ENCODE measurements at regions not wholly inside any gene's neighbourhood (a gene's known extent, or its start where the extent isn't known, plus 50 kb on each side); places are given as distances from the start of the nearest gene placed in this dataset.

DNA sequence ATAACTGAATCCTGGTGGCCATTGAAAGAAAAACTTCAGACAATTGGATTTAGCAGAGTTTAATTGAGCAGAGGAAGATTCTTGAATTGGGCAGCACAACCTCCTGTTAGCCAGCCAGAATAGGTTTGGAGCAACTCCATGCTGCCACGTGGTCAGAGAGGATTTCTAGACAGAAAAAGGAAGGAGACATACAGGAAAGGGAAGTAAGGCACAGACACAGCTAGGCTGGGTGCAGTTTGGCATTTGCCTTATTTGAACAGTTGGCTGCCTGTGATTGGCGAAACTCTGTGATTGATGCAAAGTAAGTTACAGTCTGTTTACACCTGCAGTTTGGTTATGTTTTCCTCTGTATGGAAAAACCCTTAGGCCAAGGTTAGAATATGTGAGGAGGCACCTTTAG lies 85.8 kb upstream of the SPATA13 start:
- Histone ChIP-seq H3K27ac (ENCODE audit: low read length) (no peak overlapping the region), H3K4me1 (ENCODE audit: control insufficient read depth in 1 of 2, insufficient read depth in 2 of 2, low read length in 2 of 2) (peaks cover 0 to 12% of the 10 kb centered on the region in 2 donors)

GRCh38 chr13:24075137-24075975 lies 85.2 kb upstream of the SPATA13 start:
- Histone ChIP-seq H3K9me3 (ENCODE audit: control insufficient read depth in 1 of 2, low read length in 2 of 2) (no peaks in the 10 kb centered on the region), H3K4me3 (ENCODE audit: low read depth in 1 of 2, low read length in 2 of 2) (peak overlapping the region in 1 of 2 donors; percentile 17), H3K36me3 (ENCODE audit: control insufficient read depth in 1 of 2, insufficient read depth in 2 of 2, low read length in 2 of 2) (no peaks in the 10 kb centered on the region), H3K27me3 (ENCODE audit: low read depth, low read length) (no peaks in the 10 kb centered on the region), H3K27ac (ENCODE audit: low read length) (peak overlapping the region; percentile 58), H3K4me1 (ENCODE audit: control insufficient read depth in 1 of 2, insufficient read depth in 2 of 2, low read length in 2 of 2) (peaks cover 0 to 12% of the 10 kb centered on the region in 2 donors)

More for the DNA sequence above, 85.8 kb upstream of the SPATA13 start:
- Histone ChIP-seq H3K4me3 (ENCODE audit: low read depth in 1 of 2, low read length in 2 of 2) (no peak overlapping the region), H3K36me3 (ENCODE audit: control insufficient read depth in 1 of 2, insufficient read depth in 2 of 2, low read length in 2 of 2) (no peaks in the 10 kb centered on the region), H3K9me3 (ENCODE audit: control insufficient read depth in 1 of 2, low read length in 2 of 2) (no peaks in the 10 kb centered on the region), H3K27me3 (ENCODE audit: low read depth, low read length) (no peaks in the 10 kb centered on the region)

DNA sequence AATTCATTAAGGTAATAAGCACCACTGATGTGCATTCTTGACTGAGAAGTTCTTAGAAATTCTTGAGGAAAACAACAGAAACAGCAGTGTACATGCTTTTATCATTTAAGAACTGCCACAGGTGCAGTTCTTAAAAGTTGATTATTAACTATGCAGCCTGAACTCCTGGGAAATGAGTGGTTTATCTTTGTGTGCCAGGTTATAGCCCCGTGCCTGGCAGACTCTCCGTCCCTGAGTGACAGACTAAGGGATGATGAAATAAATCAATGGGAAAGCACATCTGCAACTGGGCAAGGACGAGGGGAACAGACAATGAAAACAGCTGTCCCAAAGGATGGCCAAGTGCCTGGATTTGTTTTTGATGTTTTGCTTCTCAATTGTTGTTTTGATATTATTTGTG lies 84.4 kb upstream of the SPATA13 start:
- H3K27me3 ChIP-seq (ENCODE audit: low read depth, low read length) = no peaks in the 10 kb centered on the region
- H3K27ac ChIP-seq (ENCODE audit: low read length) = peak overlapping the region; percentile 58
- peak overlapping the region in 1 of 2 donors; percentile 17 for H3K4me3 ChIP-seq (ENCODE audit: low read depth in 1 of 2, low read length in 2 of 2)
- H3K9me3 ChIP-seq (ENCODE audit: control insufficient read depth in 1 of 2, low read length in 2 of 2) = no peaks in the 10 kb centered on the region
- peaks cover 0 to 12% of the 10 kb centered on the region in 2 donors for H3K4me1 ChIP-seq (ENCODE audit: control insufficient read depth in 1 of 2, insufficient read depth in 2 of 2, low read length in 2 of 2)
- no peaks in the 10 kb centered on the region for H3K36me3 ChIP-seq (ENCODE audit: control insufficient read depth in 1 of 2, insufficient read depth in 2 of 2, low read length in 2 of 2)

GRCh38 chr13:24076636-24077035 lies 83.9 kb upstream of the SPATA13 start:
- Histone ChIP-seq H3K36me3 (ENCODE audit: control insufficient read depth in 1 of 2, insufficient read depth in 2 of 2, low read length in 2 of 2) (no peaks in the 10 kb centered on the region), H3K27me3 (ENCODE audit: low read depth, low read length) (no peaks in the 10 kb centered on the region), H3K4me3 (ENCODE audit: low read depth in 1 of 2, low read length in 2 of 2) (peak overlapping the region in 1 of 2 donors; percentile 17), H3K4me1 (ENCODE audit: control insufficient read depth in 1 of 2, insufficient read depth in 2 of 2, low read length in 2 of 2) (peaks cover 0 to 12% of the 10 kb centered on the region in 2 donors), H3K27ac (ENCODE audit: low read length) (no peak overlapping the region), H3K9me3 (ENCODE audit: control insufficient read depth in 1 of 2, low read length in 2 of 2) (no peaks in the 10 kb centered on the region)

DNA sequence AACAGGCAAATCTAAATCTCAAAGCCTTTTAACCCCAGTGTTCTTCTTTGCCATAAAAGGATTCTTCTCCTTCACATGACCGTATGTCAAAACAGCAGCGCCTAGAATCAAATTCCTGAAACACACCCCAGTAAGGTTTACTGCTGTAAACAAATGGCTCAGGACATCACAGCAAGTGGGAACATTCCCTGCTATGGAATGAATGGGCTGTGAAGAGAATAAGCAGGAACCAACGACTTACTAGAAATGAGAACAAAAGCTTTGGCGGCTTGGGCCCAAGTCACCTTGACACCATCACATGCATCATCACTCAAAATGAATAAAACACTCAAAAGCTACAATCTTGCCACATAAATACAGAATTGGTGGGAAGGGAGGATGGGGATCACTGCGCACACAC lies 80.4 kb upstream of the SPATA13 start:
- Histone ChIP-seq H3K4me1 (ENCODE audit: control insufficient read depth in 1 of 2, insufficient read depth in 2 of 2, low read length in 2 of 2) (peaks cover 0 to 7% of the 10 kb centered on the region in 2 donors), H3K9me3 (ENCODE audit: control insufficient read depth in 1 of 2, low read length in 2 of 2) (no peaks in the 10 kb centered on the region), H3K36me3 (ENCODE audit: control insufficient read depth in 1 of 2, insufficient read depth in 2 of 2, low read length in 2 of 2) (no peaks in the 10 kb centered on the region), H3K4me3 (ENCODE audit: low read depth in 1 of 2, low read length in 2 of 2) (no peak overlapping the region), H3K27me3 (ENCODE audit: low read depth, low read length) (no peaks in the 10 kb centered on the region), H3K27ac (ENCODE audit: low read length) (no peak overlapping the region)

DNA sequence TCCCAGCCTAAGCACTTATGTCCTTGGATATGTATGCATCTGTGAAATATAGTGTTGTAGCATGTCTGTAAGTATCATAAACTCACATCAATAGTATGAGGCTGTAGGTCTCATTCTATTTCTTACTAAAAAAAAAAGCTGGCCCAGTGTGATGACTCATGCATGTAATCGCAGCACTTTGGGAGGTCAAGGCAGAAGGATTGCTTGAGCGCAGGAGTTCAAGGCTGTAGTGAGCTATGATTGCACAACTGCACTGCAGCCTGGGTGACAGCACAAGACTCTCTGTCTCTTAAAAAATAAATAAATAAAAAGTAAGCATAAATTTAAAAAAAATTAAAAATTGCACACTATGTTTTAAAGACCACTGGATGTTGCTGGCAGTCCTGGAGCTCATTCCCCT lies 79.1 kb upstream of the SPATA13 start:
- Histone ChIP-seq H3K4me1 (ENCODE audit: control insufficient read depth in 1 of 2, insufficient read depth in 2 of 2, low read length in 2 of 2) (no peaks in the 10 kb centered on the region), H3K9me3 (ENCODE audit: control insufficient read depth in 1 of 2, low read length in 2 of 2) (no peaks in the 10 kb centered on the region), H3K27me3 (ENCODE audit: low read depth, low read length) (no peaks in the 10 kb centered on the region), H3K27ac (ENCODE audit: low read length) (no peak overlapping the region), H3K36me3 (ENCODE audit: control insufficient read depth in 1 of 2, insufficient read depth in 2 of 2, low read length in 2 of 2) (no peaks in the 10 kb centered on the region), H3K4me3 (ENCODE audit: low read depth in 1 of 2, low read length in 2 of 2) (no peak overlapping the region)

DNA sequence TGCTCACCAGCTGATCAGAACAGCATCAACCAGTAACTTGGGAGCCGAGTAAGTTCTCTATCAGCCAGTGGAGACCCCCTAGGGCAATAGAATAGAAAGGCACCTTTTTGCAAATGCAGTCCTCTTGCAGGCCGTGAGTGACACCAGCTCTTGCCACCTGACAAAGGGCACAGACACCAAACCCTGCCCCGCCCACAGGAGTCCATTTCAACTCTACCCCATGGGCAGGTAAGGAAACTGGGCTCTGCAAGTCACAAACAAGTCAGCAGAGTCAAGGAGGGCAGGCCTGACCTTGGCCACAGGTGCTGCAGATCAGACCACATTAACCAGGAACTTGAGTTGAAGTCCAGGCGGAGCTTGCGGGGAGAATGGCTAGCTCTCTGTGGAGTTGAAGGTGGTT lies 77.4 kb upstream of the SPATA13 start:
- no peak overlapping the region for H3K27ac ChIP-seq (ENCODE audit: low read length)
- H3K4me3 ChIP-seq (ENCODE audit: low read depth in 1 of 2, low read length in 2 of 2) = no peak overlapping the region
- H3K36me3 ChIP-seq (ENCODE audit: control insufficient read depth in 1 of 2, insufficient read depth in 2 of 2, low read length in 2 of 2) = no peaks in the 10 kb centered on the region
- no peaks in the 10 kb centered on the region for H3K9me3 ChIP-seq (ENCODE audit: control insufficient read depth in 1 of 2, low read length in 2 of 2)
- no peaks in the 10 kb centered on the region for H3K4me1 ChIP-seq (ENCODE audit: control insufficient read depth in 1 of 2, insufficient read depth in 2 of 2, low read length in 2 of 2)
- H3K27me3 ChIP-seq (ENCODE audit: low read depth, low read length) = no peaks in the 10 kb centered on the region

DNA sequence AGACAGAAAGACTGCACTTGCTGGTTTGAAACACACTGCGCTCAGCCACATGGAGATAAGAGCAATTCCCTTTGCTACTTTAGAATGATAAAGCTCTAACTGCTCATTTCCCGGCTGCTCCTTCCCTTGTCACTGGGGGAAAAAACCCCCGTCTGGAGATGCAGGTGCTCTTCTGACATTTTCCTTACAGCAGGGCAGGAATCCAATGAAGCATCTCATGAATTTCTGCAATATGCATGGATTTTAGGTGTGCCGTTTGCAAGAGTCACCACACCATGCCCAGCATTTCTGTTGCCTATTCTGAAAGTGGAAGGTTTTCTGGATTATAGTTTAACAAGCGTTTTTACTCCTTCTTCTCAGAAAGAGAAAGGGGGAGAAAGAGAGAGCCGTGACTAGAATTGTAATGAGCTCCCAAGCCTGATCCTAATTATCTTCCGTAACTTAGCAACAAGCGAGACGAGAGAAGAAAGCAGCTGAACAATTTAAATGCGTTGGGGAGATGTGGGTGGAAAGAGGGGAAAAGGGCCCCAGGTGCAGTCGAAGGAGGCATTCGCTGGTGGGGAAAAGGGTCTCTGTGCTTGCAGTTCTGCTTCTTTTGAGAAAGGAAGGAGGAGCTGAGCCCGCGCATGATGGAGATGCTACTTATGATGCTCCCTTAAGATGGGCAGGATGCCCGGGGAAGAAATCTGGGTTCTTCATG lies 76.6 kb upstream of the SPATA13 start:
- no peaks in the 10 kb centered on the region for H3K27me3 ChIP-seq (ENCODE audit: low read depth, low read length)

GRCh38 chr13:24085662-24086061 lies 74.9 kb upstream of the SPATA13 start:
- Histone ChIP-seq H3K4me1 (ENCODE audit: control insufficient read depth in 1 of 2, insufficient read depth in 2 of 2, low read length in 2 of 2) (no peaks in the 10 kb centered on the region), H3K9me3 (ENCODE audit: control insufficient read depth in 1 of 2, low read length in 2 of 2) (no peaks in the 10 kb centered on the region), H3K4me3 (ENCODE audit: low read depth in 1 of 2, low read length in 2 of 2) (no peak overlapping the region), H3K27me3 (ENCODE audit: low read depth, low read length) (no peaks in the 10 kb centered on the region), H3K27ac (ENCODE audit: low read length) (no peak overlapping the region), H3K36me3 (ENCODE audit: control insufficient read depth in 1 of 2, insufficient read depth in 2 of 2, low read length in 2 of 2) (no peaks in the 10 kb centered on the region)

More for the DNA sequence above, 76.6 kb upstream of the SPATA13 start:
- Histone ChIP-seq H3K4me3 (ENCODE audit: low read depth in 1 of 2, low read length in 2 of 2) (no peak overlapping the region), H3K36me3 (ENCODE audit: control insufficient read depth in 1 of 2, insufficient read depth in 2 of 2, low read length in 2 of 2) (no peaks in the 10 kb centered on the region), H3K9me3 (ENCODE audit: control insufficient read depth in 1 of 2, low read length in 2 of 2) (no peaks in the 10 kb centered on the region), H3K27ac (ENCODE audit: low read length) (no peak overlapping the region), H3K4me1 (ENCODE audit: control insufficient read depth in 1 of 2, insufficient read depth in 2 of 2, low read length in 2 of 2) (no peaks in the 10 kb centered on the region)

DNA sequence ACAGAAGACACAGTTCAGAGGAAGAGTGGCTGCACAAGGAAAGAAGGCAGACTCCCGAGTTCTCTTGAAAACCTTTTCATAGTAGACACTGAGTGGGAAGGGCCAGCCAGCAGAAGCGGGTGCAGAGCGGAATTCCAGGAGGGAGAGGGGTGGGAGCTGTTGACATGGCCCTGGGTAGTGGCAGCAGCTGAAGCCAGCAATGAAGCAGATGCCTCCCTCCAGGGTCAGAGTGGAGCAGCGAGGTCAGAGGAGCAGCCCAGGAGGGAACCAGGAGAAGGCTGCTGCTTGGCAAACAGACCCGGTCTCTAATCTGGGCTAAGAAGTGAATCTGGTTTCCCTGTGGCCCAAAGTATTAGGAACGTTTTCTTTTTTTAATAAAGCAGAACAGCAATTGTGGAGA lies 73.9 kb upstream of the SPATA13 start:
- H3K4me1 ChIP-seq (ENCODE audit: control insufficient read depth in 1 of 2, insufficient read depth in 2 of 2, low read length in 2 of 2) = no peaks in the 10 kb centered on the region
- no peaks in the 10 kb centered on the region for H3K9me3 ChIP-seq (ENCODE audit: control insufficient read depth in 1 of 2, low read length in 2 of 2)
- H3K27me3 ChIP-seq (ENCODE audit: low read depth, low read length) = no peaks in the 10 kb centered on the region
- H3K36me3 ChIP-seq (ENCODE audit: control insufficient read depth in 1 of 2, insufficient read depth in 2 of 2, low read length in 2 of 2) = no peaks in the 10 kb centered on the region
- no peak overlapping the region for H3K4me3 ChIP-seq (ENCODE audit: low read depth in 1 of 2, low read length in 2 of 2)
- no peak overlapping the region for H3K27ac ChIP-seq (ENCODE audit: low read length)

DNA sequence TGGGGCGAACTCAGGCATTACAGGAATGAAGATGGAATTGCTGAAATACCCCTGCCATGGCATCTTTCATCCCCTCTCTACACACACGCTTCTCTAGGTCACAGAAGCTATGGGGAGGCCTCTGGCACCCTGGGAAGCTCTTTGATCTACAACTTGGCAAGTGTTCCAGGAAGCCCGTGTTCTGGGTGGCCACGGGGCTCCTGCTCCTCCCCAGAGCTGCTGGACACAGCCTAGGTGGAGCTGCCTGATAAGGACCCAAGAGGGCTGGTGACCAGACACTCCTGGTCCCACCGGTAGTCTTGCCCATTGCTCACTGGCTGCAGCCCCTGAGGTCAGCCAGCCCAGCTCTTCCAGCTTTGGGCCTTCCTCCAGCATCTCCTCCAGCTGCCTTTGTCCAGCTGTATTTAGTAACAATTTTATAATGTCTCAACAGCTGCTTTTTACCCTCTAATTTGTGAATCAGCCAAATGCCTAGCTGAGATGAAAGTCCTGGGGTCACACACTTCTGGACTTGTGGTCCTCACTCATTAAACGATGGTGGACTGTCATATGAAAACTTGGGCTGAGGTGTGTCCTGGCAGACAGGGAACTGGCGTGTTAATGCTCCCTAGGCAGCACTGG lies 72.8 kb upstream of the SPATA13 start:
- Histone ChIP-seq H3K9me3 (ENCODE audit: control insufficient read depth in 1 of 2, low read length in 2 of 2) (no peaks in the 10 kb centered on the region), H3K27me3 (ENCODE audit: low read depth, low read length) (no peaks in the 10 kb centered on the region), H3K27ac (ENCODE audit: low read length) (no peak overlapping the region), H3K4me3 (ENCODE audit: low read depth in 1 of 2, low read length in 2 of 2) (no peak overlapping the region), H3K4me1 (ENCODE audit: control insufficient read depth in 1 of 2, insufficient read depth in 2 of 2, low read length in 2 of 2) (no peaks in the 10 kb centered on the region), H3K36me3 (ENCODE audit: control insufficient read depth in 1 of 2, insufficient read depth in 2 of 2, low read length in 2 of 2) (no peaks in the 10 kb centered on the region)
